ENCODE measurements at regions not wholly inside any gene's neighbourhood (a gene's known extent, or its start where the extent isn't known, plus 50 kb on each side); places are given as distances from the start of the nearest gene placed in this dataset.

DNA sequence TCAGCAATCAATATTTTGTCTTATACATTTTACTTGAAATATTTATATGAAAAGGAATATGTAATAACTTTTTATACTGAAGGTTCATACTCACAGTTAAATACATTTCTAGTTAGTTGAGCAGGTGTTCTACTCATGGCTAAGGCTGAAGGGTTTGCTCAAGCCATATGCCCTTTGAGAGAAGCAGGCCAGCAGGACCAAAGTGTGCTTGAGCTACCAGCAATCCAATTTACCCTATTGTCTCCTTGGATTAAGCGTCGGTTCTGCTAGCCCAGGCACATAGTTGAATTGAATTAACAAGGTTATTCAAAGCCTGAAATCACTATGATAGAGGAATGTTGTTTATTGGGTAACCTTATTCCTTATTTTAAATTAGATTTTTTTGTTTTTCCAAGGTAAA, 151.5 kb upstream of the BACE2 start:
- Histone ChIP-seq H3K4me3 (ENCODE audit: low read length) (no peak overlapping the region), H3K9ac (ENCODE audit: low read length) (no peak overlapping the region)

DNA sequence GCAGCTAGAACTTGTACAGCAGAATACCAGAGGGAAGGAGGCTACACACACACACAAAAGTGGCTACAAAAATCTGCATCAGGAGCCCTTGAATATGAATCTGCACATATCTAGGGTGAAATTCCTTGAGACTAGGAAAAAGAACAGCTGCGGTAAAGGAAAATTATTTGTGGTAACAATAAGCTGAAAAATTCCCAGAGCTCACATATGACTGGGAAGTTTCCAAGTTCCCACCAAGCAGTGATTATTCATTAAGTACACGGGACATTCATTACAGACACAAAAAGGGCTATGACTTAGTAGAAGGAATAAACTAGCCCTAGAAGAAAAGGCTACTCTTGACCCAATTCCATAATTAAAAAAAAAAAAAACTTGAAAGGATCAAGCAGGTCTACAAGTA, 149.5 kb upstream of the BACE2 start:
- no peak overlapping the region for H3K9ac ChIP-seq (ENCODE audit: low read length)
- no peaks in the 10 kb centered on the region for H3K9me3 ChIP-seq (ENCODE audit: control insufficient read depth, low read length)
- no peak for DNase-seq (ENCODE audit: low read depth)
- H3K4me1 ChIP-seq (ENCODE audit: control insufficient read depth, insufficient read depth, low read length) = no peaks in the 10 kb centered on the region
- no peaks in the 10 kb centered on the region for H3K36me3 ChIP-seq (ENCODE audit: control insufficient read depth, insufficient read depth, low read length, severe bottlenecking)
- no peaks in the 10 kb centered on the region for H3K27me3 ChIP-seq (replicated peaks; ENCODE audit: control insufficient read depth, insufficient read depth, low read length)
- H3K4me3 ChIP-seq (ENCODE audit: low read length) = no peak overlapping the region

More for the DNA sequence above, 151.5 kb upstream of the BACE2 start:
- H3K36me3 ChIP-seq (ENCODE audit: control insufficient read depth, insufficient read depth, low read length, severe bottlenecking) = no peaks in the 10 kb centered on the region
- no peak for DNase-seq (ENCODE audit: low read depth)
- no peaks in the 10 kb centered on the region for H3K4me1 ChIP-seq (ENCODE audit: control insufficient read depth, insufficient read depth, low read length)
- no peaks in the 10 kb centered on the region for H3K27me3 ChIP-seq (replicated peaks; ENCODE audit: control insufficient read depth, insufficient read depth, low read length)
- no peaks in the 10 kb centered on the region for H3K9me3 ChIP-seq (ENCODE audit: control insufficient read depth, low read length)

DNA sequence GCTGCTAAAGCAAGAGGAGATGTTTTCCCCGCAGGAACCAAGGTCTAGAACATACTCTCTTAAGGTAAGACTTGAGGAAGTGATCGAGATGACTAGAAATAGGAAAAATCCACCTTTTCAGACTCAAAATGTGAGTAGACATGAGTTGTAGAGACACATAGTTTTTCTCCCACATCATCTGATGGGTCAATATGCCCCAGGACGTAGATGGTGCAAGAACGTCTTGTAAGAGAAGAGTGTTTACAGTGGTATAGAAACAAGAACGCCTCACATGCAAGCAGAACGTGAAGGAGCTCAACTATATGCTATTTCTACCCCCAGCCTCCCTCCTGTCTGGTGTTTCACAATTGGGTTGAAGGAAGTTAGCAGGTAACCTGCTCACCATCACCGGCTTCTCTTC, 144.0 kb upstream of the BACE2 start:
- Histone ChIP-seq H3K36me3 (ENCODE audit: control insufficient read depth, insufficient read depth, low read length, severe bottlenecking) (no peaks in the 10 kb centered on the region), H3K9me3 (ENCODE audit: control insufficient read depth, low read length) (no peaks in the 10 kb centered on the region), H3K4me3 (ENCODE audit: low read length) (no peak overlapping the region), H3K27me3 (replicated peaks; ENCODE audit: control insufficient read depth, insufficient read depth, low read length) (no peaks in the 10 kb centered on the region), H3K4me1 (ENCODE audit: control insufficient read depth, insufficient read depth, low read length) (no peaks in the 10 kb centered on the region), H3K9ac (ENCODE audit: low read length) (no peak overlapping the region)
- DNase-seq (ENCODE audit: low read depth) = no peak

DNA sequence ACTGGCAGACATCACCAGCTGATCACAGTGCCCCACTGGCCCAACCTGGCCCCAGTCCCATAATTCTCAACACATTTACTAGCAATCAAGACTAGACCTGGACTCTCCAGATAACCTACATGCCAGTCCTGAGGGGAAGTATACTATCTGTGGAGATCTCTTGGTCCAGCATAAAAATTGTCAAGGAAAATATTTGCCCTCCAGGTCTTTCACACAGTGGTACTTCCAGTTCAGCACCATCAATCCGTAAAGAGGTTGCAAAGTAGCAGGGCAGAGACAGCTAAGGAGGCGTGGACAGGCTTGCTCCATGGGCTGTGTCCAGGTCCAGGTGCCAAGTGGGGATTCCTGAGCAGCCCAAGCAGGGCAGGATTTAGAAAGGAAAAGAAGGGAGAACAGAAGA, 143.6 kb upstream of the BACE2 start:
- Histone ChIP-seq H3K9ac (ENCODE audit: low read length) (no peak overlapping the region), H3K36me3 (ENCODE audit: control insufficient read depth, insufficient read depth, low read length, severe bottlenecking) (no peaks in the 10 kb centered on the region), H3K27me3 (replicated peaks; ENCODE audit: control insufficient read depth, insufficient read depth, low read length) (no peaks in the 10 kb centered on the region), H3K4me1 (ENCODE audit: control insufficient read depth, insufficient read depth, low read length) (no peaks in the 10 kb centered on the region), H3K9me3 (ENCODE audit: control insufficient read depth, low read length) (no peaks in the 10 kb centered on the region), H3K4me3 (ENCODE audit: low read length) (no peak overlapping the region)
- DNase-seq (ENCODE audit: low read depth) = no peak

- no peak for DNase-seq (ENCODE audit: low read depth)
- Histone ChIP-seq H3K9ac (ENCODE audit: low read length) (no peak overlapping the region), H3K9me3 (ENCODE audit: control insufficient read depth, low read length) (no peaks in the 10 kb centered on the region), H3K4me3 (ENCODE audit: low read length) (no peak overlapping the region), H3K36me3 (ENCODE audit: control insufficient read depth, insufficient read depth, low read length, severe bottlenecking) (no peaks in the 10 kb centered on the region), H3K4me1 (ENCODE audit: control insufficient read depth, insufficient read depth, low read length) (no peaks in the 10 kb centered on the region), H3K27me3 (replicated peaks; ENCODE audit: control insufficient read depth, insufficient read depth, low read length) (no peaks in the 10 kb centered on the region)
These were observed 143.2 kb upstream of the BACE2 start for GRCh38 chr21:41024746-41025254.

DNA sequence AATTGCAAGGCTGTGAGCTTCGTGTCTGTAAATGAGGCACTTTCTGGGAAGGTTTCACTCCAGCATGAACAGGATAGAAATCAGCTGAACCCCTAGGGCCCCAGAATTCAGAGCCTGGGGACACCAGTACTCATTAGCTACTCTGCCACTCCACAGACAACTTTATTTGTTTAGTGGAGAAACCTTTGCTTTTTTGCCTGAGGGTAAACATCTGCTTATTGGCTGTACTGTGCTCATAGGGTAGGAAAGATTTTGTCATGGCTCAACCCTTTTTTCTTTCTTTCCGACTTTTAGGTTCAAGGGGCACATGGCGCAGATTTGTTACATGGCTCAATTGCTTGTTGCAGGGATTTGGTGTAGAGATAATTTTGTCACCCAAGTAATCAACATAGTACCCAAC, 138.4 kb upstream of the BACE2 start:
- H3K27me3 ChIP-seq (replicated peaks; ENCODE audit: control insufficient read depth, insufficient read depth, low read length) = no peaks in the 10 kb centered on the region
- H3K9me3 ChIP-seq (ENCODE audit: control insufficient read depth, low read length) = no peaks in the 10 kb centered on the region
- no peak for DNase-seq (ENCODE audit: low read depth)
- no peaks in the 10 kb centered on the region for H3K36me3 ChIP-seq (ENCODE audit: control insufficient read depth, insufficient read depth, low read length, severe bottlenecking)
- H3K4me1 ChIP-seq (ENCODE audit: control insufficient read depth, insufficient read depth, low read length) = no peaks in the 10 kb centered on the region
- H3K9ac ChIP-seq (ENCODE audit: low read length) = no peak overlapping the region
- no peak overlapping the region for H3K4me3 ChIP-seq (ENCODE audit: low read length)

GRCh38 chr21:41031701-41032220, 136.2 kb upstream of the BACE2 start:
- Histone ChIP-seq H3K4me1 (ENCODE audit: control insufficient read depth, insufficient read depth, low read length) (no peaks in the 10 kb centered on the region), H3K9ac (ENCODE audit: low read length) (no peak overlapping the region), H3K36me3 (ENCODE audit: control insufficient read depth, insufficient read depth, low read length, severe bottlenecking) (no peaks in the 10 kb centered on the region), H3K27me3 (replicated peaks; ENCODE audit: control insufficient read depth, insufficient read depth, low read length) (no peaks in the 10 kb centered on the region), H3K9me3 (ENCODE audit: control insufficient read depth, low read length) (no peaks in the 10 kb centered on the region), H3K4me3 (ENCODE audit: low read length) (no peak overlapping the region)
- DNase-seq (ENCODE audit: low read depth) = peak; percentile 26

- H3K36me3 ChIP-seq (ENCODE audit: control insufficient read depth, insufficient read depth, low read length, severe bottlenecking) = no peaks in the 10 kb centered on the region
- peak; percentile 7 for DNase-seq (ENCODE audit: low read depth)
- H3K4me3 ChIP-seq (ENCODE audit: low read length) = no peak overlapping the region
- no peaks in the 10 kb centered on the region for H3K4me1 ChIP-seq (ENCODE audit: control insufficient read depth, insufficient read depth, low read length)
- no peaks in the 10 kb centered on the region for H3K9me3 ChIP-seq (ENCODE audit: control insufficient read depth, low read length)
- no peak overlapping the region for H3K9ac ChIP-seq (ENCODE audit: low read length)
- H3K27me3 ChIP-seq (replicated peaks; ENCODE audit: control insufficient read depth, insufficient read depth, low read length) = no peaks in the 10 kb centered on the region
These were observed 135.4 kb upstream of the BACE2 start for GRCh38 chr21:41032541-41032940.

- no peaks in the 10 kb centered on the region for H3K4me1 ChIP-seq (ENCODE audit: control insufficient read depth, insufficient read depth, low read length)
- H3K9me3 ChIP-seq (ENCODE audit: control insufficient read depth, low read length) = no peaks in the 10 kb centered on the region
- H3K9ac ChIP-seq (ENCODE audit: low read length) = no peak overlapping the region
- DNase-seq (ENCODE audit: low read depth) = no peak
- H3K36me3 ChIP-seq (ENCODE audit: control insufficient read depth, insufficient read depth, low read length, severe bottlenecking) = no peaks in the 10 kb centered on the region
- H3K27me3 ChIP-seq (replicated peaks; ENCODE audit: control insufficient read depth, insufficient read depth, low read length) = no peaks in the 10 kb centered on the region
- no peak overlapping the region for H3K4me3 ChIP-seq (ENCODE audit: low read length)
These were observed 130.7 kb upstream of the BACE2 start for GRCh38 chr21:41037212-41037611.

GRCh38 chr21:41037936-41038335, 130.0 kb upstream of the BACE2 start:
- Histone ChIP-seq H3K4me1 (ENCODE audit: control insufficient read depth, insufficient read depth, low read length) (no peaks in the 10 kb centered on the region), H3K27me3 (replicated peaks; ENCODE audit: control insufficient read depth, insufficient read depth, low read length) (no peaks in the 10 kb centered on the region), H3K4me3 (ENCODE audit: low read length) (no peak overlapping the region), H3K36me3 (ENCODE audit: control insufficient read depth, insufficient read depth, low read length, severe bottlenecking) (no peaks in the 10 kb centered on the region), H3K9ac (ENCODE audit: low read length) (no peak overlapping the region), H3K9me3 (ENCODE audit: control insufficient read depth, low read length) (no peaks in the 10 kb centered on the region)
- no peak for DNase-seq (ENCODE audit: low read depth)

- no peak for DNase-seq (ENCODE audit: low read depth)
- H3K9ac ChIP-seq (ENCODE audit: low read length) = no peak overlapping the region
- no peaks in the 10 kb centered on the region for H3K36me3 ChIP-seq (ENCODE audit: control insufficient read depth, insufficient read depth, low read length, severe bottlenecking)
- H3K27me3 ChIP-seq (replicated peaks; ENCODE audit: control insufficient read depth, insufficient read depth, low read length) = peaks cover 26% of the 10 kb centered on the region
- H3K4me3 ChIP-seq (ENCODE audit: low read length) = no peak overlapping the region
- H3K4me1 ChIP-seq (ENCODE audit: control insufficient read depth, insufficient read depth, low read length) = no peaks in the 10 kb centered on the region
- H3K9me3 ChIP-seq (ENCODE audit: control insufficient read depth, low read length) = no peaks in the 10 kb centered on the region
These were observed 124.9 kb upstream of the BACE2 start for GRCh38 chr21:41043014-41043413.

DNA sequence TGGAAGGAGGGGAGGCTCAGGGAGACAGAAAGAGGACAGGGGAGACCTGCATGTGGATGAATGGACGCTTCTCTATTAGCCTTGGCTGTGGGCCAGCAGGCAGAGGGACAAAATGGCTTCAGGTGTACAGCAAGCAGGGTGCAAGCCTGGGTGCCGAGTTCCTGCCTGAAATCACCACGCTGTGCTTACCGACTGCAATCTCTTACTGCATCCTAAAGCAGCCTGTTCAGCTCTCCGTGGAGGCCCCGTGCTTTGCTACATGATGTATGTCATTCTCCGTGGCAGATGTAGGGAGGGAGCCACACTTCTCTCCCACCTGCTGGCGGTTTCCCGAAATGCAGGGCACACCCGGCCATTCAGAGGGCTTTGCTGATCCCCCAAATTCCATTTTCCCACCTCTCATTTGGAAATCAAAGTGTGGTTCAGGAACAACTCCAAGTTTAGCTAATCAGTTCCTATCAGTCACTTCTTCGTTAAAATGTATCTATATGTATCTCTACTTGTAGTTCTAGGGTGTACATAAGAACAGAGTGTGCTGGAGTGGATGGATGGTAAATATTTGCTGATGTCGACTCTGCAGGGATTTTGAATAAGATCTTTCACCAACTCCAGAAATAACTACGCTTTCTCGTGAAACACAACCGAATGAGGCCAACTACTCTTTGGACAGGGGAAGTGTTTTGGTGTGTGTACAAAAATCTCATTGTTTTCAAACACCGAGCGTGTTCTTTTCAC, 122.3 kb upstream of the BACE2 start:
- no peak overlapping the region for H3K4me3 ChIP-seq (ENCODE audit: low read length)
- H3K9ac ChIP-seq (ENCODE audit: low read length) = no peak overlapping the region
- no peaks in the 10 kb centered on the region for H3K36me3 ChIP-seq (ENCODE audit: control insufficient read depth, insufficient read depth, low read length, severe bottlenecking)
- H3K4me1 ChIP-seq (ENCODE audit: control insufficient read depth, insufficient read depth, low read length) = no peaks in the 10 kb centered on the region
- no peaks in the 10 kb centered on the region for H3K9me3 ChIP-seq (ENCODE audit: control insufficient read depth, low read length)
- H3K27me3 ChIP-seq (replicated peaks; ENCODE audit: control insufficient read depth, insufficient read depth, low read length) = peaks cover 26% of the 10 kb centered on the region
- no peak for DNase-seq (ENCODE audit: low read depth)
